GM12875 (cell line): ENCODE measurements at regions not wholly inside any gene's neighbourhood (a gene's known extent, or its start where the extent isn't known, plus 50 kb on each side); places are given as distances from the start of the nearest gene placed in this dataset.

Source experiments
- H3K4me3 ChIP-seq: one replicate; pipeline ENCODE4 v1.5.1; 2011; ENCODE audit warnings: low read depth, low read length, control low read depth
- TF ChIP-seq, protein P1 (sequence below): IDR thresholded peaks from 2 replicates; pipeline ENCODE4 v1.5.1; 2011; ENCODE audit warnings: low read depth, mild to moderate bottlenecking, control low read depth, inconsistent platforms, low read length, moderate library complexity, borderline replicate concordance; ENCODE audit not compliant: insufficient read depth

DNA sequence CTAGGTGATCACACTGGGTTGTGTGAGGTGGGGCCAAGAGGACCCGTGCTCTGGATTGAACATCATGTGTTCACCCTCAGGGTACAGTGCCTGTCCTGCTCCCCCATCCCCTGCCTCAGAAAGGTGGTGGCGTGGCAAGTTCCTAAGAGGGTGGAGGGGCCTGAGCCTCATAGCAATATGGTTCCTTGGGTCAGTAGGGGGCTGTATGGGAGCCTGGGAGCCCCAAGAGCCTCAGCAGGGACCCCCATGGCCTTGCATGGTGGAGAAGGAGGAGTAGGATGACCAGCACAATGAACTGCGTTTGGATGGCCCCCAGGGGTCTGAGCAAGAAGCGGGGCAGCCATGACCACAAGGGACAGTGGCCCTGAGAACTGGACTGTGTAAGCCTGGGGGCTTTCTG, 89.6 kb upstream of the SHB start:
- TF ChIP-seq, protein P1, sequence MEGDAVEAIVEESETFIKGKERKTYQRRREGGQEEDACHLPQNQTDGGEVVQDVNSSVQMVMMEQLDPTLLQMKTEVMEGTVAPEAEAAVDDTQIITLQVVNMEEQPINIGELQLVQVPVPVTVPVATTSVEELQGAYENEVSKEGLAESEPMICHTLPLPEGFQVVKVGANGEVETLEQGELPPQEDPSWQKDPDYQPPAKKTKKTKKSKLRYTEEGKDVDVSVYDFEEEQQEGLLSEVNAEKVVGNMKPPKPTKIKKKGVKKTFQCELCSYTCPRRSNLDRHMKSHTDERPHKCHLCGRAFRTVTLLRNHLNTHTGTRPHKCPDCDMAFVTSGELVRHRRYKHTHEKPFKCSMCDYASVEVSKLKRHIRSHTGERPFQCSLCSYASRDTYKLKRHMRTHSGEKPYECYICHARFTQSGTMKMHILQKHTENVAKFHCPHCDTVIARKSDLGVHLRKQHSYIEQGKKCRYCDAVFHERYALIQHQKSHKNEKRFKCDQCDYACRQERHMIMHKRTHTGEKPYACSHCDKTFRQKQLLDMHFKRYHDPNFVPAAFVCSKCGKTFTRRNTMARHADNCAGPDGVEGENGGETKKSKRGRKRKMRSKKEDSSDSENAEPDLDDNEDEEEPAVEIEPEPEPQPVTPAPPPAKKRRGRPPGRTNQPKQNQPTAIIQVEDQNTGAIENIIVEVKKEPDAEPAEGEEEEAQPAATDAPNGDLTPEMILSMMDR = no peak
- H3K4me3 ChIP-seq = no peak overlapping the region

DNA sequence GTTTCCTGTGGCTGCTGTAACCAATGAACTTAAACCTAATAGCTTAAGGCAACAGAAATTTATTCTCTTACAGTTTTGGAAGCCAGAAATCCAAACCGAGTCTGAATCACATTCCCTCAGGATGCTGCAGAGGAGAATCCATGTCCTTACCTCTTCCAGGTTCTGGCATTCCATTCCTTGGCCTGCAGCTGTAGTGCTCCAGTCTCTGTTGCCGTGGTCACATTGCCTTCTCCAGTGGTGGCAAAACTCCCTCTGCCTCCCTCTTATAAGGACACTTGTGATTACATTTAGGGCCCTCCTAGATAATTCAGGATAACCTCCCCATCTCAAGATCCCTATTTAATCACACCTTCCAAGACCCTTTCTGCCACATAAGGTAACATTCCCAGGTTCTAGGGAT, 88.7 kb upstream of the SHB start:
- TF ChIP-seq, protein P1 = no peak
- H3K4me3 ChIP-seq = no peak overlapping the region

DNA sequence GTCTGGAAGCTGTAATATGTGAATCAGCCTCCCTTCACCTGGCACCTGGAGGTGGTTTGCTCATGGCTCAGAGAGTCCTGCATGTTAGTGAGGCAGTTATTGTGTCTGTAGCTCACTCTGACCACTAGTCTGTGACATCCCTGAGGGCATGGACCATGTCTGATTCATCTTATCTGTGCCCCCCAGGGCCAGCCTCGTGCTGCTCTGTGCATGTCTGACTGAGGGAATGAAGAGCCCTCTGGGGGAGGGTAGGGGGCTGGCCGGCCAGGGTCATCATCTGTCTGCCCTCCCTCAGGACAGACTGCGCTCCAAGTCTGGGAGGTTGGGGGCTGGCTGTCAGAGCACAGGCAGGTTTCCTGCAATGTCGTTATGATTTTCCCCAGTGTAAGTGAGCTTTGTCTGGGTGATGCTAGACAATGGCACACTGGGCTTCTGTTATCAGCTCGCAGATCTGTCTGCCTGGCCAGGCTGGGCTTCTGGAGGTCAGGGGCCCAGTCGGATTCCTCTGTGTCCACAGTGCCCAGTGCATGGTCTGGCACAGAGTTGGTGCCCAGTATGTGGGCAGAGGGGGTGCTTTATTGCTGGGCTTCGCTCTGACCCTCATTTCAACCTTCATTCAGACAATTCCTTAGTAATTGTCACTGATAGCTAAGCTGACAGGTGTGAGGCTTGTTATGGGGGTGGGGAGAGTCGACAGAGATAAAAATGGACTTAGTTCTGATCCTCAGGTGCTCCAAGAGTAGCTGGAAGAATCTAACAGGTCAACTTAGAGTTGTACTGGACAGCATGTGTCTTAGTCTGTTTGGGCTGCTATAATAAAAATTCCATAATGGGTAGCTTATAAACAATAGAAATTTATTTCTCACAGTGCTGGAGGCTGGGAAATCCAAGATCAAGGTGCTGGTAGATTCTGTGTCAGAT, 85.7 kb upstream of the SHB start:
- no peak overlapping the region for H3K4me3 ChIP-seq
- TF ChIP-seq, protein P1 = no peak

DNA sequence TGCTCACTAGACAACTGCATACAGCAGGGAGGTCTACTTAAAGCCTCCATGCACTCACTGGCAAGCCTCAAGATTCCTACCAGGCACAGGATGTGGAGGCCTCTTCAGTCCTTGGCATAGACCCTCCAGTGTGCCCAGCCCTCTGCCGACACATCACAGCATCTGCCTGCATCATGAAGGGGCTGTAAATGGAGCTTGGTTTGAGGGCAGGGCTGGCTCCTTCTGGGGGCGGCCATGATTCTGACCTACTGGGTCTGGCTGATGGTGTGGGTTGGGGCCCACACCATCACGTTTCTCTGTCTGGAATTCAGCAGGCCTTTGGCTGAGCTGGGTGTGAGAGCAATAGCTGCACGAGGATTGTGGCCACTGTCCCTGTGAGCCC, 84.9 kb upstream of the SHB start:
- TF ChIP-seq, protein P1 = no peak
- H3K4me3 ChIP-seq = no peak overlapping the region

DNA sequence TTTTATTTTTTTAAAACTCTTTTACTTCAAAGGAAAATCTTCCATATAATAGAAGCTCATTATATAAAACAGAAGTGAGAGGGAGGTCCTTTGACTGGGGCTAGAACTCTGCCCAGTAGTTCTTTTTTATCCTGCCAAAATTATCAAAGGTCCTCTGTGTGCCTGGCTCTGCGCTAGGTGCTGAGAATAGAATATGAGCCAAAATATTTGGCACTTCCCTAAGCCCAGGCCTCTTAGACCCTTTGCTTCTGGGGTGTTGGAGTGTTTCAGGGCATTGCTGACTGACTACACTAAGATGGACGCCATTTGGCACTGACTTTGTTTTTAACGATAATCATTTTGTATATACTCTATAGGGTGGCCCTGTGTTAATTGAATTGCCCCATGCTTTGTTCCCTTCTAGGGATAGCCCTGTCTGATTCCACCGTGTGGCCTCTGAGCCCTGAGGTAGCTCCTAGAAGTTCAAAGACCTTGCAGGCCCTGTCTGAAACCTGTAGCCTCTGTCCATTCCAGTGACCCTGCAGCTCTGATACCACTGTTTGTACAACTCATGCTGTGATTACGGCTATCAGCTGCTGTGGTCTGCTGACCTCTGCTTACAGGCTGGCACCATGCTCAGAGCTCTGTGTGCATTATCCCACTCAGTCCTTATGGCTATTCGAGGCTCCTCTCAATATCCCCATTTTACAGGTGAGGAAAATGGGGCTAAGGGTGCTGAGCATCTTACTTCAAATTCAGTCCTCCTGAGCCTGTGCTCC, 84.3 kb upstream of the SHB start:
- TF ChIP-seq, protein P1 = no peak

DNA sequence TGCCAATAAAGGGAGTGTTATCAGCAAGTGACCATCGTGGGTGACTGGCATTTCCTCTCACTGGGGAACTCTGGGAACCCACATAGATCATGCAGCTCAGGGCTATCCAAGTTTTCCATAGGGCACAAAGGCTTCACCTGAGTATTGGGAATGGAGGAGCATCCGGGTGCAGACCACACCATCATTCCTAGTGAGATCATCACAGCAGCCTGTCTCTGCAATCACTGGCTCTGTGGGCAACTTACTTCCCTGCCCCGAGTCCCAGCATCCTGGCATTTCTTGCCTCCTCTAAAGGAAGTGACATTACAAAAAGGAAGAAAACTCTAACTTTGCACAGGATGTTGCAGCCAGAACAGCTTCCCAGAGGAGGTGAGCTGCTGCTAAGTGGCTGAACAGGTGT, 80.6 kb upstream of the SHB start:
- no peak overlapping the region for H3K4me3 ChIP-seq
- TF ChIP-seq, protein P1 = no peak

More for the DNA sequence above, 84.3 kb upstream of the SHB start:
- H3K4me3 ChIP-seq = no peak overlapping the region

DNA sequence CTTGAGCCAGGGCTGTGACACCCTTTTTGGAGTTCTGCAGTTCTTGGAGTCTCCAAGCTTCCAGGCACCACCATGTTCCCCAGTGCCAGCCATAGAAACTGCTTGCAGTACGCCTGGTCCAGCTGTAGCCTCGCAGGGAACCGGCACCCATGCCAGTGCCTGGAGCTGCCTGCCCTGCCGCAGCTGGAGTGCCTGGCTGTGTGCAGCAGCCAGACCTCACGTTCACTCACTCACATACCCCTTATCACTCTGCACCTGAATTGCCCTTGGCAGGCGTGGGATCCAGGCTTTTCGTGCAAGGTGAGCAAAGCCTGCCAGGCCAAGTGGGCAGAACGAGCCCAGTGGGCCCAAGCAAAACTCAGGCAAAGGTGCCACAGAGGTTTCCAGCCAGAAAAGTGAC, 77.8 kb upstream of the SHB start:
- H3K4me3 ChIP-seq = no peak overlapping the region
- TF ChIP-seq, protein P1 = no peak
